GM23338 (cell line): ENCODE measurements at regions not wholly inside any gene's neighbourhood (a gene's known extent, or its start where the extent isn't known, plus 50 kb on each side); places are given as distances from the start of the nearest gene placed in this dataset.

Source experiments
- EZH2 ChIP-seq: fragments of 200-600 bp; sonication (generic); IDR thresholded peaks from one replicate; pipeline ENCODE4 v1.8.0; 2017; ENCODE audit warnings: antibody characterized with exemption, mild to moderate bottlenecking, low read depth; ENCODE audit not compliant: unreplicated experiment
- EZH2phosphoT487 ChIP-seq: fragments of 200-600 bp; sonication (generic); IDR thresholded peaks from one replicate; pipeline ENCODE4 v1.8.1; 2018; ENCODE audit warnings: antibody characterized with exemption; ENCODE audit not compliant: unreplicated experiment
- NANOG ChIP-seq: IDR thresholded peaks from 2 replicates; pipeline ENCODE4 v1.6.1; 2016; ENCODE audit warnings: antibody characterized with exemption, borderline replicate concordance
- TF ChIP-seq, protein P1 (sequence below), 2 experiments: fragments of 200-600 bp in 1 of 2; sonication (generic) in 1 of 2; conservative IDR thresholded peaks; 2 replicates each; pipeline versions ENCODE4 v1.5.1 to v1.6.1; 2016 to 2017; ENCODE audit warnings: antibody characterized with exemption in 2 of 2, low read depth in 2 of 2, mild to moderate bottlenecking in 2 of 2, moderate library complexity in 1 of 2

DNA sequence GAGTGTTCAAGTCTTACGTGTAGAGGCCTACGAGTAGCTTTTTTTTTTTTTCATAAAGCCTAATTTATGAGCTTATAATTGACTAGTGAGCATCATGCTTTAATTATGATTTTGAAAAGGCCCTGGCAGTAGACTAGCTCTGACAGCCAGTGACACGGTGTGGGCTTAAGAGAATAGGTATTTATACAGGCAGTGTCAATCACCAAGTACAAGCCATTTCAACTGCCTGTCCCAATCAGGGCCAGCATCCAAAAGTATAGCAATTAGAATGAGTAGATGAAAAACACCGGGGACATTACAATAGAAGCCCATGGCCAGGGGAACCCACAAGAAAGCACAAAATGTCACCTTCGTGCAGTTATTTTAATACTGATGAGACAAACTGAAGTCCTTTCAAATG is 552.8 kb downstream of the CAAP1 start:
- TF ChIP-seq, protein P1, sequence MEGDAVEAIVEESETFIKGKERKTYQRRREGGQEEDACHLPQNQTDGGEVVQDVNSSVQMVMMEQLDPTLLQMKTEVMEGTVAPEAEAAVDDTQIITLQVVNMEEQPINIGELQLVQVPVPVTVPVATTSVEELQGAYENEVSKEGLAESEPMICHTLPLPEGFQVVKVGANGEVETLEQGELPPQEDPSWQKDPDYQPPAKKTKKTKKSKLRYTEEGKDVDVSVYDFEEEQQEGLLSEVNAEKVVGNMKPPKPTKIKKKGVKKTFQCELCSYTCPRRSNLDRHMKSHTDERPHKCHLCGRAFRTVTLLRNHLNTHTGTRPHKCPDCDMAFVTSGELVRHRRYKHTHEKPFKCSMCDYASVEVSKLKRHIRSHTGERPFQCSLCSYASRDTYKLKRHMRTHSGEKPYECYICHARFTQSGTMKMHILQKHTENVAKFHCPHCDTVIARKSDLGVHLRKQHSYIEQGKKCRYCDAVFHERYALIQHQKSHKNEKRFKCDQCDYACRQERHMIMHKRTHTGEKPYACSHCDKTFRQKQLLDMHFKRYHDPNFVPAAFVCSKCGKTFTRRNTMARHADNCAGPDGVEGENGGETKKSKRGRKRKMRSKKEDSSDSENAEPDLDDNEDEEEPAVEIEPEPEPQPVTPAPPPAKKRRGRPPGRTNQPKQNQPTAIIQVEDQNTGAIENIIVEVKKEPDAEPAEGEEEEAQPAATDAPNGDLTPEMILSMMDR (conservative IDR thresholded peaks at IDR 0.05; ENCODE audit: low read depth in 2 of 2) = no peak
- no peak for TF ChIP-seq EZH2phosphoT487
- no peak for TF ChIP-seq EZH2
- TF ChIP-seq NANOG = no peak
